Muscle layer of duodenum (tissue), 2 donors: ENCODE measurements at regions not wholly inside any gene's neighbourhood (a gene's known extent, or its start where the extent isn't known, plus 50 kb on each side); places are given as distances from the start of the nearest gene placed in this dataset.

Source experiments
- H3K27ac ChIP-seq: one replicate; pipeline ENCODE4 v1.7.0; 2013; ENCODE audit warnings: mild to moderate bottlenecking, low read length
- H3K27me3 ChIP-seq: one replicate; pipeline ENCODE4 v1.7.0; 2013; ENCODE audit warnings: low read depth, mild to moderate bottlenecking, control low read depth, low read length
- H3K36me3 ChIP-seq, 2 donors: one replicate each; pipeline ENCODE4 v1.7.0; 2013; ENCODE audit warnings: low read length in 2 of 2, control low read depth in 1 of 2, mild to moderate bottlenecking in 1 of 2; ENCODE audit not compliant: insufficient read depth in 2 of 2, control insufficient read depth in 1 of 2
- H3K4me1 ChIP-seq, 2 donors: one replicate each; pipeline ENCODE4 v1.7.0; 2013; ENCODE audit warnings: low read length in 2 of 2, mild to moderate bottlenecking in 2 of 2, control low read depth in 1 of 2, moderate library complexity in 1 of 2; ENCODE audit not compliant: insufficient read depth in 2 of 2, control insufficient read depth in 1 of 2
- H3K4me3 ChIP-seq, 2 donors: one replicate each; pipeline ENCODE4 v1.7.0; 2013; ENCODE audit warnings: low read length in 2 of 2, low read depth in 1 of 2, mild to moderate bottlenecking in 1 of 2
- H3K9me3 ChIP-seq, 2 donors: one replicate each; pipeline ENCODE4 v1.7.0; 2013; ENCODE audit warnings: low read length in 2 of 2, control low read depth in 1 of 2, mild to moderate bottlenecking in 1 of 2; ENCODE audit not compliant: control insufficient read depth in 1 of 2
- donor health status: healthy.

- no peak overlapping the region for H3K4me3 ChIP-seq
- H3K27me3 ChIP-seq = no peaks in the 10 kb centered on the region
- no peak overlapping the region for H3K27ac ChIP-seq
- H3K9me3 ChIP-seq = peaks cover 10 to 13% of the 10 kb centered on the region in 2 donors
- no peaks in the 10 kb centered on the region for H3K36me3 ChIP-seq
- no peaks in the 10 kb centered on the region for H3K4me1 ChIP-seq
Measured at GRCh38 chr7:155193716-155194115, 104.0 kb upstream of the INSIG1 start.

DNA sequence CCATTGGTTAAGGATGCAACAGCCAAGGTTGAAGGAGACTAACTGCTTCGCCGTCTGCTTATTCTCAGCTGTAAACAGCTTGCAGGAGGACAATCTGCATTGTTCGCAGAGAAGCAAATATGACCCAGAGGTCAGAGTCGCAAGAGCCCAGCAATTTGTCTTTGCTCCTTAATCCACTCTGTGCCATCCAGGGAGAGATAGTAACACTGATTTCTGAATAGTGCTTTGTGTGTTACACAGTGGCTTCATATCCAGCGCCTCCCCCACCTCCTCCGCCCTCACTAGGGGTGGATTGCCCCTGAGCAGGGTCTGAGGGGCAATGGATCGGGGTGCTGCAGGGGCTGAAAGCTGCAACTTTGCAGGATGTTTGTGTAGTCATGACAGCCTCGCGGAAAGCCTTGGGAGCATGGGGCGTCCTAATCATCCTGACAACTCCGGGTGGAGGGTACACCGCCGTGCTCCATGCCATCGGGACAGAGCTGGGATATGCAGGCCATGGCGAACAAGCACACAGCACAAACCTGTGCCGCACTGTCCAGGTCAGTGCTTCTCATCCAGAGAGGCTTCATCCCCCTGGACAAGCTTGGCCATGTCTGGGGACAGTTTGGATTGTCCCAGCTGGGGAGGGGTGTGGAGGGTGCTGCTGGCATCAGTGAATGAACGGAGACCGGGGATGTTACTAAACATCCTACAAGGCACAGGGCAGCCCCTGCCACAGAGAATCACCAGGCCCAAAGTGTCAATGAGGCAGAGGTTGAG lies 103.1 kb upstream of the INSIG1 start:
- Histone ChIP-seq H3K36me3 (no peaks in the 10 kb centered on the region), H3K27ac (no peak overlapping the region), H3K9me3 (peaks cover 10 to 13% of the 10 kb centered on the region in 2 donors), H3K27me3 (no peaks in the 10 kb centered on the region), H3K4me1 (no peaks in the 10 kb centered on the region), H3K4me3 (no peak overlapping the region)

GRCh38 chr7:155195939-155196523 lies 101.6 kb upstream of the INSIG1 start:
- Histone ChIP-seq H3K9me3 (peaks cover 10 to 13% of the 10 kb centered on the region in 2 donors), H3K4me1 (no peaks in the 10 kb centered on the region), H3K4me3 (no peak overlapping the region), H3K27me3 (no peaks in the 10 kb centered on the region), H3K36me3 (no peaks in the 10 kb centered on the region), H3K27ac (no peak overlapping the region)

DNA sequence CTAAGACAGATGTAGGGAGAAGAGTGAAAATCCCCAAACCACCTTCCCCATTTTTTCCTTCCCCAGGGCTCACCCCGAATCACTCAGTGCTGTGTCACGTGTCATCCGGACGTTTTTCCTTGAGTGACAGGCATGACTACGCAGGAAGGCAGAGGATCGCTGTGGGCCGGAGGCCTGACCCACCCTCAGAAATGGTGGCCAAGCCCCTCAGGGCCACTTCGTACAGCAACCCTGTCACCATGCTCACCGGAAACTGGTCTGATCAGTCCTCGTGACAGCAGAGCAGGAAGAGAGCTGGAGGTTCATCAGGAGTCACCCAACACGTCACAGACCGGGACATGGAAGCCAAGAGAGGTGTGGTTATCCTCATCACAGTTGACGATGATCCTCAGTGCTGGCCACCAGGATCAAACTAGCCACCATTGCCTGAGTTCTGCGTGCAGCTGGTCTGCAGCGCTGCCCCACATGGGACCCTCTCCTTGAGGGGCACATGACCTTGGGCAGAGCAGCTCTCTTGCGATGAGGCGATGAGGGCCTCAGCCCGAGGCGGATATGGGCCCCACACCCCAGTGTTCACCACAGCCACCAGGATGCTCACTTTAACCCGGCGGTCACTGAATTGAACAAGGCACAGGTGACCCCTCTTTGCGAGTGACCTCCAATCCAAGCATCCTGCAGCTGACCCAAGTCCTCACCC lies 99.3 kb upstream of the INSIG1 start:
- Histone ChIP-seq H3K27ac (no peak overlapping the region), H3K9me3 (peaks cover 10 to 13% of the 10 kb centered on the region in 2 donors), H3K36me3 (no peaks in the 10 kb centered on the region), H3K4me1 (no peaks in the 10 kb centered on the region), H3K27me3 (no peaks in the 10 kb centered on the region), H3K4me3 (no peak overlapping the region)

DNA sequence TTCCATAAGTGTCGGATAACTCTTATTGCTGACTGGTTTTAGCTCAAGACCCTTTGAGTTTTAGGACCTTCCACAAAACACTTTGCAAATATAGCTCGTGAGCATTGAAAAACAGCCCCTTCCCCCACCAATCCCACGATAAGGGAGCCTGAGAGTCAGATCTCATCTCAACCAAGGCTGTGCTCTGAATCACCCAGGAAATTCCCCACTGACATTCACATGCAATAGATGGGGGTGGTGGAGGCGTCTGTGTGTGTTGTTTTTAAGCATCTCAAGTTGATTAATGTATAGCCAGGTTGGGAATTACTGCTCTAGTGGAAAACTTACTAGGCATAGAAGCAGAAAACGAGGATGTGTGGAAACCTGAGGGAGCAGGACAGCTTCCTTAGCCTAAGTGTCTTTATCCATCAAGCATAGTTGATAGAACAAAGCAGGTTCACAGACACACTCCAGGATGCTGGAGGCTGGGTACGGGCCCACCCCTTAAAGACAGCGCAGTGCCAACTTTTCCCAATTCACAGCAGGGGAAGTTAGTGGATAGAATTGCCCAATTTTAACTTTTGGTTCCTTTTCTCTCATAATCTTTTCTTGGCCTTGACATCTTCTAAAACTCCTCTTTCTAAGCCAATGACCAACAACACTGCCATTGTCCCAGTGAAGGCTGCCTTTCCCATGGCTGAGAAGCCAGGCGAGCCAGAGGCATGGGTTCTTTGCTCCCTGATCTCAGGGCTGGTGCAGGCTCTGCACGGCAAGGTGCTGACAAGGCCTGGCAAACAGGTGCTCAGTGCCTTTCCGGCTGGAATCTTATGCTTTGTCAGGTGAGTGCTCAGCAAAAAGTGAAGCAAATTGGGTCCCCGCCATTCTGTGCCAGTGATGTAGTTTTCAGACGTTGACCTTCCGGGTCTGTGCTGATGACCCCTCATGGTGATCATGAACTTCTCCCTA lies 98.5 kb upstream of the INSIG1 start:
- Histone ChIP-seq H3K9me3 (peaks cover 10 to 13% of the 10 kb centered on the region in 2 donors), H3K27me3 (no peaks in the 10 kb centered on the region), H3K36me3 (no peaks in the 10 kb centered on the region), H3K4me3 (no peak overlapping the region), H3K27ac (no peak overlapping the region), H3K4me1 (no peaks in the 10 kb centered on the region)

- H3K27me3 ChIP-seq = no peaks in the 10 kb centered on the region
- H3K9me3 ChIP-seq = peaks cover under 1 to 6% of the 10 kb centered on the region in 2 donors
- H3K27ac ChIP-seq = no peak overlapping the region
- H3K4me3 ChIP-seq = no peak overlapping the region
- H3K4me1 ChIP-seq = peaks cover 0 to 6% of the 10 kb centered on the region in 2 donors
- no peaks in the 10 kb centered on the region for H3K36me3 ChIP-seq
Measured at GRCh38 chr7:155201325-155202087, 96.2 kb upstream of the INSIG1 start.

- no peaks in the 10 kb centered on the region for H3K36me3 ChIP-seq
- no peaks in the 10 kb centered on the region for H3K27me3 ChIP-seq
- H3K9me3 ChIP-seq = no peaks in the 10 kb centered on the region
- no peak overlapping the region for H3K4me3 ChIP-seq
- peaks cover 0 to 6% of the 10 kb centered on the region in 2 donors for H3K4me1 ChIP-seq
- no peak overlapping the region for H3K27ac ChIP-seq
Measured at GRCh38 chr7:155202106-155202871, 95.4 kb upstream of the INSIG1 start.

DNA sequence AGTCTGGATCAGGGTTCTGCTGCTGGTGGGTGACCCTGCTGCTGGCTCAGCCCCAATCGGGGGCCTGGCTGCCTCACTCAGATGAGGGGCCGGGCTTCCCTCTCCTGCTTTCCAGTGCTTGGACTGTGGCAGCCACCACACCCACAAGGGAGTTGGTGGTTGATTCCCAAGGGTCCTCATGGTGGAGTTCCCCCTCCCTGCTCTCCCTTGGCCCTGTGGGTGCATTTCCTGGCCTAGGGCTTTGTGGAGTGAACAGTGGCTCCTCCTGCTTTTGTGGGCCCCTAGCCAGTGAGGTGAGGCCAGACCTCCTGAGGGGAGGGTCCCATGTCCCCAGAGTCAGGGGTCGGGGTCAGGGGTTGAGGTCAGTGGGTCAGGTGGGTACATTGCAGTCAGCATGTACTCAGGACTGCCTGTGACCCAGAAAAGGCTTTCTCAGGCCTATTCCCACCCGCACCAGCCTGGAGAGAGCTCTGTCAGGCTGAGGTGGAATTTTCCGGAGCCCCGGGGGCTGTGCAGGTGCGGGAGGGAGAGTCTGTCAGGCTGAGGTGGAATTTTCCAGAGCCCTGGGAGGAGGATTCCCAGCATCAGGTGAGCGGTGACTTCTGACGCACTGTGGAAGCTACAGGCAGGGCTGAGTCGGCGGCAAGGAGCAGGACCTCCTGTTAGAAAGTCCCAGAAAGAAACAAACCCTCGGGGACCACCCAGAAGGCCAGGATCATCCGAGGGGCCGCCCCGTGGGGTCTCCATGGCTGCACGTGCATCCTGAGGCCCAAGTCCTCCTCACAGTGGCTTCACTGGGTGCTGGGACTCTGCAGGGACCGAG lies 94.4 kb upstream of the INSIG1 start:
- Histone ChIP-seq H3K36me3 (no peaks in the 10 kb centered on the region), H3K4me1 (peaks cover 0 to 6% of the 10 kb centered on the region in 2 donors), H3K9me3 (no peaks in the 10 kb centered on the region), H3K27ac (no peak overlapping the region), H3K4me3 (no peak overlapping the region), H3K27me3 (no peaks in the 10 kb centered on the region)

DNA sequence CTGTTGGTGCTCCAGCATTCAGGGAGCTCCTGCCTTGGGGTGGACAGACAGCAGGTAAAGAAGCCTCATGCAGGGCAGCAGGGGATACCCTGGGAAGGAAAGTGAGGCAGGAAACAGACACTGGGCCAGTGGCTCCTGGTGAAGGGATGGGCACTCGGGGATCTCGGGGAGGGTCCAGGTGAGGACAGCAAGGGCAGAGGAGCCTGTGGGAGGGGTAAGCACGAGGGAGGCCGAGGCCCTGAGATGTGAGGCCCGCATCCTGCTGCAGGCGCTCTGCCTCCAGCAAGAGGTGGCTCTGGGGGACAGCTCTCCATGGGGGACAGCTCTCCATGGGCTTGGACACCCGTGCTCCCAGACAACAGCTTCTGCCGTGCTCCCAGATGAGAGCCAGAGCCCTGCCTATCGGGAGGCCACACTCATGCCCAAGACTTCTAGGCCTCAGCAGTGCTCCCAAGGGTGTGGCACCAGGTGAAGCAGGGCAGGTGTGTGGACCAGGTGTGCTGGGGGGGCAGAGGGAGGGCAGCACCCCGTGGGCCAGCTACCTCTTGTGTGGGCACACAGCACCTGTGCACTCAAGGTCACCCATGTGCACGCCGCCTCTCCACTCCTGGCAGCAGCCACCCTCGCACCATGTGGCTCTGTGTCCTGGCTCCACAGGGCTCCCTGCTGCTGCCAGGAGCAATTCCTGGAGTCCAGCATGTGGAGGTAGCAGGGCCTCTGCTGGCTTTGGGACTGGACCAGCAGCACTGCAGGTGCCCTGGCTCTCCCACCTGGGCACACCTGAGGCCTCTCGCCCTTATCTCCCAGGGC lies 93.6 kb upstream of the INSIG1 start:
- Histone ChIP-seq H3K36me3 (no peaks in the 10 kb centered on the region), H3K4me3 (no peak overlapping the region), H3K4me1 (peaks cover 0 to 6% of the 10 kb centered on the region in 2 donors), H3K9me3 (no peaks in the 10 kb centered on the region), H3K27me3 (no peaks in the 10 kb centered on the region), H3K27ac (no peak overlapping the region)
